A673 (cell line): ENCODE measurements at regions not wholly inside any gene's neighbourhood (a gene's known extent, or its start where the extent isn't known, plus 50 kb on each side); places are given as distances from the start of the nearest gene placed in this dataset.

Source experiments
- BruUV-seq: library from RNA; stranded (reverse); fragments of 400-500 nt; replicated peaks from 2 replicates; lab custom pipeline; 2021; lab: Mats Ljungman, UMichigan
- CTCF ChIA-PET: fragments of 300-600 bp; sonication (Branson Sonifier 250); formaldehyde crosslinking; loops from one replicate; lab custom pipeline; 2022; ENCODE audit warnings: antibody characterized with exemption; lab: Charles Lee
- POLR2A ChIA-PET: fragments of 300-600 bp; sonication (Branson Sonifier 250); formaldehyde crosslinking; loops from one replicate; lab custom pipeline; 2022; ENCODE audit warnings: antibody characterized with exemption; ENCODE audit not compliant: low non-redundant PET; lab: Charles Lee
- DNase-seq: peaks from one replicate; pipeline ENCODE4 v3.0.0-alpha.2; 2015; ENCODE audit warnings: low spot score
- H3K27ac ChIP-seq: fragments of 200-600 bp; sonication (generic); 2 replicates; pipeline ENCODE4 v1.5.1; 2016; ENCODE audit warnings: mixed run types, low read depth, mild to moderate bottlenecking, mixed read lengths, antibody characterized with exemption, low read length; ENCODE audit not compliant: poor library complexity, severe bottlenecking
- H3K27me3 ChIP-seq: fragments of 200-600 bp; sonication (generic); replicated peaks from 2 replicates; pipeline ENCODE4 v1.6.1; 2017; ENCODE audit warnings: mixed run types, low read depth, mild to moderate bottlenecking, mixed read lengths, antibody characterized with exemption, low read length; ENCODE audit not compliant: insufficient read depth, poor library complexity
- H3K36me3 ChIP-seq: fragments of 200-600 bp; sonication (generic); 2 replicates; pipeline ENCODE4 v1.6.1; 2016; ENCODE audit warnings: mixed run types, mild to moderate bottlenecking, mixed read lengths, antibody characterized with exemption, low read length; ENCODE audit not compliant: insufficient read depth, poor library complexity, severe bottlenecking
- H3K4me1 ChIP-seq: fragments of 200-600 bp; sonication (generic); 2 replicates; pipeline ENCODE4 v1.6.1; 2017; ENCODE audit warnings: mixed run types, mild to moderate bottlenecking, mixed read lengths, antibody characterized with exemption, low read length; ENCODE audit not compliant: insufficient read depth, poor library complexity, severe bottlenecking
- H3K4me3 ChIP-seq: fragments of 200-600 bp; sonication (generic); 2 replicates; pipeline ENCODE4 v1.5.1; 2016; ENCODE audit warnings: low read depth, mixed run types, mild to moderate bottlenecking, mixed read lengths, low read length; ENCODE audit not compliant: poor library complexity, severe bottlenecking
- H3K9me3 ChIP-seq: fragments of 200-600 bp; sonication (generic); 2 replicates; pipeline ENCODE4 v1.6.1; 2016; ENCODE audit warnings: mixed run types, low read depth, mild to moderate bottlenecking, mixed read lengths, antibody characterized with exemption, low read length; ENCODE audit not compliant: poor library complexity, severe bottlenecking
- EZH2 ChIP-seq: fragments of 200-600 bp; sonication (generic); IDR thresholded peaks from 2 replicates; pipeline ENCODE4 v1.6.1; 2017; ENCODE audit warnings: borderline replicate concordance, low read depth, mild to moderate bottlenecking, mixed read lengths, antibody characterized with exemption, low read length; ENCODE audit not compliant: poor library complexity, severe bottlenecking
- intact Hi-C: fragments of 100-400 bp; cut with micrococcal nuclease; formaldehyde crosslinking; loops from one replicate; pipeline ENCODE4 v1.10.0; 2022; ENCODE audit not compliant: unreplicated experiment
- TF ChIP-seq, protein P1 (sequence below): fragments of 300-800, 200-600 bp; sonication (generic); conservative IDR thresholded peaks from 2 replicates; pipeline ENCODE4 v1.5.1; 2017; ENCODE audit warnings: low read depth, mild to moderate bottlenecking, antibody characterized with exemption, low read length, moderate library complexity, mixed read lengths

- no peak for DNase-seq
- Histone ChIP-seq H3K9me3 (no peaks in the 10 kb centered on the region), H3K4me3 (no peak overlapping the region), H3K4me1 (no peaks in the 10 kb centered on the region), H3K36me3 (no peaks in the 10 kb centered on the region), H3K27me3 (peaks cover 24% of the 10 kb centered on the region), H3K27ac (no peak overlapping the region)
- TF ChIP-seq EZH2: no peak
- TF ChIP-seq, protein P1, sequence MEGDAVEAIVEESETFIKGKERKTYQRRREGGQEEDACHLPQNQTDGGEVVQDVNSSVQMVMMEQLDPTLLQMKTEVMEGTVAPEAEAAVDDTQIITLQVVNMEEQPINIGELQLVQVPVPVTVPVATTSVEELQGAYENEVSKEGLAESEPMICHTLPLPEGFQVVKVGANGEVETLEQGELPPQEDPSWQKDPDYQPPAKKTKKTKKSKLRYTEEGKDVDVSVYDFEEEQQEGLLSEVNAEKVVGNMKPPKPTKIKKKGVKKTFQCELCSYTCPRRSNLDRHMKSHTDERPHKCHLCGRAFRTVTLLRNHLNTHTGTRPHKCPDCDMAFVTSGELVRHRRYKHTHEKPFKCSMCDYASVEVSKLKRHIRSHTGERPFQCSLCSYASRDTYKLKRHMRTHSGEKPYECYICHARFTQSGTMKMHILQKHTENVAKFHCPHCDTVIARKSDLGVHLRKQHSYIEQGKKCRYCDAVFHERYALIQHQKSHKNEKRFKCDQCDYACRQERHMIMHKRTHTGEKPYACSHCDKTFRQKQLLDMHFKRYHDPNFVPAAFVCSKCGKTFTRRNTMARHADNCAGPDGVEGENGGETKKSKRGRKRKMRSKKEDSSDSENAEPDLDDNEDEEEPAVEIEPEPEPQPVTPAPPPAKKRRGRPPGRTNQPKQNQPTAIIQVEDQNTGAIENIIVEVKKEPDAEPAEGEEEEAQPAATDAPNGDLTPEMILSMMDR: no peak
- ChIA-PET POLR2A (no interaction called here), CTCF (no interaction called here)
- intact Hi-C loops: no loop called here
- no TSS peak for BruUV-seq
Measured at GRCh38 chr10:118516716-118517115, 78.7 kb downstream of the PRLHR start.

- TF ChIP-seq EZH2: no peak
- TF ChIP-seq, protein P1: no peak
Measured at GRCh38 chr10:118513174-118513573, 82.3 kb downstream of the PRLHR start.

DNA sequence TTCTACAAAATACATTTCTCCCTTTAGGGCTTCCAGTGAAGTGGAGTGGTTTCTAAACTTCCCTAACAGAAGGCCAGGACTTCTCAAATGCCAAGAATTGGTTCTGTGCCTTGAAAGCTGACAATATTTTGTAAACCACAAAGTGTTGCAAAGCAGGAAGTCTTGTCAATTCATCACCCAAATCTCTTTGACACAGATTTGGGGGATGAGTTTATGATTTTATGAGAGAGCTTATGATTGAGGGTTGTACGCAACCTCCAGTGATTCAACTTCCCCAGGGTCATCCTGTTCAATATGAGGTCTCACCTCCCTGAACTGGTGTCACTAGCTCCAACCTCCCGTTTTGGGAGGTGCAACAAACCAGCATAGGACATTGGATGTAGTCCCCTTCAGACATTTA, 83.7 kb downstream of the PRLHR start:
- peaks cover 15% of the 10 kb centered on the region for H3K27me3 ChIP-seq
- intact Hi-C loops: no loop called here
- TF ChIP-seq, protein P1: no peak
- no peak for TF ChIP-seq EZH2
- H3K27ac ChIP-seq: no peak overlapping the region
- H3K4me3 ChIP-seq: no peak overlapping the region
- H3K9me3 ChIP-seq: no peaks in the 10 kb centered on the region
- BruUV-seq: no TSS peak
- no peak for DNase-seq
- POLR2A ChIA-PET: no interaction called here
- H3K36me3 ChIP-seq: no peaks in the 10 kb centered on the region
- CTCF ChIA-PET: no interaction called here
- no peaks in the 10 kb centered on the region for H3K4me1 ChIP-seq

More at GRCh38 chr10:118513174-118513573, 82.3 kb downstream of the PRLHR start:
- Histone ChIP-seq H3K4me1 (no peaks in the 10 kb centered on the region), H3K27me3 (peaks cover 24% of the 10 kb centered on the region), H3K9me3 (no peaks in the 10 kb centered on the region), H3K36me3 (no peaks in the 10 kb centered on the region), H3K4me3 (no peak overlapping the region), H3K27ac (no peak overlapping the region)
- DNase-seq: no peak
- ChIA-PET CTCF (no interaction called here), POLR2A (no interaction called here)
- BruUV-seq: no TSS peak
- intact Hi-C loops: no loop called here
